ENCODE measurements at regions not wholly inside any gene's neighbourhood (a gene's known extent, or its start where the extent isn't known, plus 50 kb on each side); places are given as distances from the start of the nearest gene placed in this dataset.

GRCh38 chr12:114860969-114861368, 177.0 kb upstream of the TBX3 start:
- no peak for TF ChIP-seq EZH2 (IDR thresholded peaks at IDR 0.05; ENCODE audit: borderline replicate concordance)
- no peak for TF ChIP-seq CTCF (IDR thresholded peaks at IDR 0.05; ENCODE audit: poor library complexity)
- TF ChIP-seq EZH2phosphoT487 (IDR thresholded peaks at IDR 0.05; ENCODE audit: low read depth, severe bottlenecking, unreplicated experiment), result no peak

All from hepatocyte (in vitro differentiated cells).